HepG2 (cell line): ENCODE measurements at regions not wholly inside any gene's neighbourhood (a gene's known extent, or its start where the extent isn't known, plus 50 kb on each side); places are given as distances from the start of the nearest gene placed in this dataset.

Source experiments
- ATAC-seq: fragments of 200-7000 bp; cut with Tn5 transposase; 3 replicates; pipeline ENCODE4 v1.9.1; 2020; ENCODE audit warnings: mild to moderate bottlenecking, moderate library complexity
- BruUV-seq: library from RNA; stranded (reverse); fragments of 400-500 nt; replicated peaks from 2 replicates; lab custom pipeline; 2021; lab: Mats Ljungman, UMichigan
- CTCF ChIA-PET: fragments of 300-600 bp; formaldehyde crosslinking; extraction: SDS; loops from one replicate; lab custom pipeline; 2021; ENCODE audit warnings: low total read pairs, inconsistent platforms, low intra/inter-chr PET ratio; lab: Yijun Ruan, JAX
- POLR2A ChIA-PET: fragments of 350-600 bp; sonication (Branson Sonifier 250); formaldehyde crosslinking; loops from one replicate; lab custom pipeline; 2020; ENCODE audit warnings: antibody characterized with exemption, inconsistent platforms; lab: Yijun Ruan, JAX
- DNase-seq: peaks from one replicate; pipeline ENCODE4 v3.0.0-alpha.2; 2015; ENCODE audit warnings: low spot score
- FAIRE-seq: peaks from 3 replicates; lab custom pipeline; 2011; peaks lifted over from hg19 to GRCh38; lab: Jason Lieb, UNC
- H2AFZ ChIP-seq: one replicate; pipeline ENCODE4 v1.6.1; 2011; ENCODE audit warnings: low read length, inconsistent platforms
- H3K27ac ChIP-seq: fragments of 300-600 bp; 3 replicates; pipeline ENCODE4 v1.8.0; 2011; ENCODE audit warnings: mixed run types, mild to moderate bottlenecking, mixed read lengths, low read length, inconsistent platforms; ENCODE audit not compliant: insufficient read depth; ENCODE audit errors: extremely low read length
- H3K27me3 ChIP-seq, 2 experiments: fragments of 200-600 bp in 1 of 2; 2 replicates in 1 of 2; 3 replicates in 1 of 2; pipeline versions ENCODE4 v1.6.0 to v1.8.0; 2011; ENCODE audit warnings: low read length in 2 of 2, mild to moderate bottlenecking in 2 of 2, moderate library complexity in 2 of 2, inconsistent platforms in 1 of 2; ENCODE audit not compliant: insufficient read depth in 2 of 2, control insufficient read depth in 1 of 2
- H3K36me3 ChIP-seq, 2 experiments: fragments of 200-600 bp in 1 of 2; replicated peaks in 1 of 2; 2 replicates in 1 of 2; 3 replicates in 1 of 2; pipeline versions ENCODE4 v1.5.1 to v1.8.0; 2011; ENCODE audit warnings: low read length in 2 of 2, inconsistent platforms in 1 of 2; ENCODE audit not compliant: insufficient read depth in 2 of 2, control insufficient read depth in 1 of 2
- H3K4me1 ChIP-seq: 2 replicates; pipeline ENCODE4 v1.5.1; 2012; ENCODE audit warnings: low read length, inconsistent platforms; ENCODE audit not compliant: insufficient read depth
- H3K4me2 ChIP-seq: 2 replicates; pipeline ENCODE4 v1.6.0; 2011; ENCODE audit warnings: low read depth, low read length, inconsistent platforms
- H3K4me3 ChIP-seq, 3 experiments: fragments of 200-600 bp in 1 of 3; sonication (generic), shearing (Covaris generic) in 1 of 3; replicated peaks in 1 of 3; 2 replicates each; pipeline ENCODE4 v1.5.1; 2011 to 2016; ENCODE audit warnings: low read length in 3 of 3, inconsistent platforms in 2 of 3, low read depth in 2 of 3, mild to moderate bottlenecking in 2 of 3, control low read depth in 1 of 3, mixed read lengths in 1 of 3; ENCODE audit not compliant: insufficient read depth in 1 of 3
- H3K79me2 ChIP-seq: one replicate; pipeline ENCODE4 v1.6.1; 2011; ENCODE audit warnings: low read length, inconsistent platforms; ENCODE audit not compliant: insufficient read depth
- H3K9ac ChIP-seq: 2 replicates; pipeline ENCODE4 v1.6.0; 2011; ENCODE audit warnings: mild to moderate bottlenecking, low read depth, low read length, inconsistent platforms; ENCODE audit not compliant: insufficient read depth
- H3K9me3 ChIP-seq: 2 replicates; pipeline ENCODE4 v1.5.1; 2012; ENCODE audit warnings: mild to moderate bottlenecking, low read length
- H4K20me1 ChIP-seq: 2 replicates; pipeline ENCODE4 v1.6.0; 2011; ENCODE audit warnings: inconsistent platforms, mild to moderate bottlenecking, low read length, moderate library complexity; ENCODE audit not compliant: insufficient read depth
- HHEX ChIP-seq: IDR thresholded peaks from 2 replicates; pipeline ENCODE4 v1.6.1; 2016; ENCODE audit warnings: control low read depth
- KDM4B ChIP-seq: sonication (generic); formaldehyde crosslinking; IDR thresholded peaks from 2 replicates; pipeline ENCODE4 v1.4.0; 2020; ENCODE audit warnings: missing genetic modification reagents
- KLF6 ChIP-seq: IDR thresholded peaks from 2 replicates; pipeline ENCODE4 v1.8.0; 2016; ENCODE audit warnings: missing biosample characterization, missing genetic modification reagents
- MAFG ChIP-seq: sonication (generic); formaldehyde crosslinking; IDR thresholded peaks from 2 replicates; pipeline ENCODE4 v1.5.1; 2020; ENCODE audit warnings: mild to moderate bottlenecking, missing genetic modification reagents
- MATR3 ChIP-seq: sonication (generic); formaldehyde crosslinking; IDR thresholded peaks from 2 replicates; pipeline ENCODE4 v1.4.0; 2020; ENCODE audit warnings: missing genetic modification reagents
- MTF1 ChIP-seq: sonication (generic); formaldehyde crosslinking; IDR thresholded peaks from 2 replicates; pipeline ENCODE4 v1.5.0; 2020; ENCODE audit warnings: missing genetic modification reagents
- MZF1 ChIP-seq: sonication (generic); formaldehyde crosslinking; IDR thresholded peaks from 2 replicates; pipeline ENCODE4 v1.8.1; 2023; ENCODE audit warnings: mild to moderate bottlenecking, missing genetic modification reagents, borderline replicate concordance
- RBM22 ChIP-seq: fragments of 200-400 bp; formaldehyde crosslinking; optimal IDR thresholded peaks from 2 replicates; pipeline ENCODE3; 2017; ENCODE audit warnings: mild to moderate bottlenecking, low read length, moderate library complexity
- TEAD3 ChIP-seq: optimal IDR thresholded peaks from 2 replicates; pipeline ENCODE3; 2016; ENCODE audit warnings: borderline replicate concordance
- ZBED4 ChIP-seq: sonication (generic); formaldehyde crosslinking; IDR thresholded peaks from 2 replicates; pipeline ENCODE4 v1.4.0; 2020; ENCODE audit warnings: missing genetic modification reagents, borderline replicate concordance
- ZBTB26 ChIP-seq: IDR thresholded peaks from 2 replicates; pipeline ENCODE4 v1.6.1; 2016; ENCODE audit warnings: missing compliant biosample characterization, missing genetic modification reagents, borderline replicate concordance
- ZKSCAN8 ChIP-seq: IDR thresholded peaks from 2 replicates; pipeline ENCODE4 v1.6.1; 2016; ENCODE audit warnings: borderline replicate concordance, missing genetic modification reagents, missing compliant biosample characterization
- ZNF138 ChIP-seq: sonication (generic); formaldehyde crosslinking; IDR thresholded peaks from 2 replicates; pipeline ENCODE4 v1.5.0; 2020; ENCODE audit warnings: mild to moderate bottlenecking, low read depth, missing genetic modification reagents
- ZNF556 ChIP-seq: sonication (generic); formaldehyde crosslinking; IDR thresholded peaks from 2 replicates; pipeline ENCODE4 v1.4.0; 2020; ENCODE audit warnings: mild to moderate bottlenecking, missing genetic modification reagents, borderline replicate concordance
- ZNF576 ChIP-seq: sonication (generic); formaldehyde crosslinking; IDR thresholded peaks from 2 replicates; pipeline ENCODE4 v1.4.0; 2020; ENCODE audit warnings: mild to moderate bottlenecking, missing genetic modification reagents
- ZNF644 ChIP-seq: IDR thresholded peaks from 2 replicates; pipeline ENCODE4 v1.6.1; 2016; ENCODE audit warnings: low read depth
- WGBS: methylation state at CpG from one replicate; pipeline ENCODE4 v1.1.6; 2017; ENCODE audit warnings: low lambda C conversion rate; 5-methylcytosine and 5-hydroxymethylcytosine counted together
- in situ Hi-C: cut with HindIII; loops from 2 replicates; pipeline ENCODE4 v1.10.0; 2017; ENCODE audit warnings: low pct_unique_long_range_greater_than_20kb; ENCODE audit not compliant: extremely low pct_ligation_motif_present
- intact Hi-C: fragments of 100-400 bp; cut with micrococcal nuclease; formaldehyde crosslinking; loops from one replicate; pipeline ENCODE4 v1.10.0; 2022; ENCODE audit not compliant: unreplicated experiment

- POLR2A ChIA-PET: no interaction called here
These were observed 1371.0 kb upstream of the CDH6 start for GRCh38 chr5:29822521-29822920.

More at GRCh38 chr5:29822521-29822920, 1371.0 kb upstream of the CDH6 start:
- WGBS: 24% methylated on average over 4 of the region's 4 CpGs
- Histone ChIP-seq H3K9ac (no peak overlapping the region), H3K27me3 (no peaks in the 10 kb centered on the region), H3K9me3 (no peaks in the 10 kb centered on the region), H2AFZ (no peak overlapping the region), H3K36me3 (no peaks in the 10 kb centered on the region), H3K4me2 (no peak overlapping the region), H3K27ac (no peak overlapping the region), H3K79me2 (no peaks in the 10 kb centered on the region), H3K4me1 (no peaks in the 10 kb centered on the region), H4K20me1 (no peaks in the 10 kb centered on the region), H3K4me3 (no peak overlapping the region)
- no peak for TF ChIP-seq HHEX (CRISPR knock-in tag)
- TF ChIP-seq KDM4B (CRISPR knock-in tag): no peak
- no peak for TF ChIP-seq MZF1 (CRISPR knock-in tag)
- no peak for TF ChIP-seq KLF6 (CRISPR knock-in tag)
- TF ChIP-seq ZKSCAN8 (CRISPR knock-in tag): no peak
- no peak for TF ChIP-seq ZNF644 (CRISPR knock-in tag)
- TF ChIP-seq RBM22: no peak
- no peak for TF ChIP-seq ZBTB26 (CRISPR knock-in tag)
- TF ChIP-seq ZBED4: no peak
- TF ChIP-seq ZNF576: no peak
- TF ChIP-seq ZNF556 (CRISPR knock-in tag): no peak
- no peak for TF ChIP-seq MTF1 (CRISPR knock-in tag)
- no peak for TF ChIP-seq MAFG
- no peak for TF ChIP-seq TEAD3 (CRISPR knock-in tag)
- no peak for TF ChIP-seq MATR3 (CRISPR knock-in tag)
- TF ChIP-seq ZNF138 (CRISPR knock-in tag): no peak
- FAIRE-seq (no peak), DNase-seq (no peak), ATAC-seq (no peak)
- BruUV-seq: no TSS peak
- intact Hi-C loops (no loop called here), in situ Hi-C loops (no loop called here)
- CTCF ChIA-PET: no interaction called here
